ENCODE measurements at regions not wholly inside any gene's neighbourhood (a gene's known extent, or its start where the extent isn't known, plus 50 kb on each side); places are given as distances from the start of the nearest gene placed in this dataset.

DNA sequence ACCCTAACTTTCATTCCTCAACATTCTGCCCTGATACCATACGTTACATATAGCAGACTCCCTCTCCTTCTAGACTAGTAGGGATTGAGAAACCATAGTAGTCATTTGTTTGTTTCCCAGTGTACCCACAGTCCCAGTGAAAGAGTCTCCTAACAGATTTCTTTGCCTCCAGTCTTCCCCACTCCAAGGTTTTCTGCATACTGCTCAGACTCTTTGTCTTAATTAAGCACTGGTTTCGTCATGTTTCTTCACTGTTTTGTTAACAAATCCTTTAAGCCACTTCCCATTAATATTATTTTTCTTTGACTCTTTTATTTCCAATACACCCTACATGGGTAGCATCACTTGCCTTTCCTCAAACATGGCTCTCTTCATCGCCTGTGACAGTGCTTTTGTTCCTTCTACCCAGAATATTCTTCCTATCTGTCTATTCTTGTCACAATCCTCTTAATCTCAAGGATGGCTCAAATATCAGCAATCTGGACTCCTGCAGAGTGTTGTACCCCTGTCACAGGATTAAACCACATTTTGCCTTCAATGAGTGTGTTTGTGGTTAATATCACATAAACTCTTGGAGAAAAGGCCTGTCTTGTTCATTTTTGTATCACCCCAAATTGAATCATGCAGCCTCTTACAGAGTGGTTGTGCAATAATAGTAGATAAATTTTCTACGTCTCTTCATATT is 92.7 kb upstream of the KLF12 start (continued):
- TF ChIP-seq, protein P1, sequence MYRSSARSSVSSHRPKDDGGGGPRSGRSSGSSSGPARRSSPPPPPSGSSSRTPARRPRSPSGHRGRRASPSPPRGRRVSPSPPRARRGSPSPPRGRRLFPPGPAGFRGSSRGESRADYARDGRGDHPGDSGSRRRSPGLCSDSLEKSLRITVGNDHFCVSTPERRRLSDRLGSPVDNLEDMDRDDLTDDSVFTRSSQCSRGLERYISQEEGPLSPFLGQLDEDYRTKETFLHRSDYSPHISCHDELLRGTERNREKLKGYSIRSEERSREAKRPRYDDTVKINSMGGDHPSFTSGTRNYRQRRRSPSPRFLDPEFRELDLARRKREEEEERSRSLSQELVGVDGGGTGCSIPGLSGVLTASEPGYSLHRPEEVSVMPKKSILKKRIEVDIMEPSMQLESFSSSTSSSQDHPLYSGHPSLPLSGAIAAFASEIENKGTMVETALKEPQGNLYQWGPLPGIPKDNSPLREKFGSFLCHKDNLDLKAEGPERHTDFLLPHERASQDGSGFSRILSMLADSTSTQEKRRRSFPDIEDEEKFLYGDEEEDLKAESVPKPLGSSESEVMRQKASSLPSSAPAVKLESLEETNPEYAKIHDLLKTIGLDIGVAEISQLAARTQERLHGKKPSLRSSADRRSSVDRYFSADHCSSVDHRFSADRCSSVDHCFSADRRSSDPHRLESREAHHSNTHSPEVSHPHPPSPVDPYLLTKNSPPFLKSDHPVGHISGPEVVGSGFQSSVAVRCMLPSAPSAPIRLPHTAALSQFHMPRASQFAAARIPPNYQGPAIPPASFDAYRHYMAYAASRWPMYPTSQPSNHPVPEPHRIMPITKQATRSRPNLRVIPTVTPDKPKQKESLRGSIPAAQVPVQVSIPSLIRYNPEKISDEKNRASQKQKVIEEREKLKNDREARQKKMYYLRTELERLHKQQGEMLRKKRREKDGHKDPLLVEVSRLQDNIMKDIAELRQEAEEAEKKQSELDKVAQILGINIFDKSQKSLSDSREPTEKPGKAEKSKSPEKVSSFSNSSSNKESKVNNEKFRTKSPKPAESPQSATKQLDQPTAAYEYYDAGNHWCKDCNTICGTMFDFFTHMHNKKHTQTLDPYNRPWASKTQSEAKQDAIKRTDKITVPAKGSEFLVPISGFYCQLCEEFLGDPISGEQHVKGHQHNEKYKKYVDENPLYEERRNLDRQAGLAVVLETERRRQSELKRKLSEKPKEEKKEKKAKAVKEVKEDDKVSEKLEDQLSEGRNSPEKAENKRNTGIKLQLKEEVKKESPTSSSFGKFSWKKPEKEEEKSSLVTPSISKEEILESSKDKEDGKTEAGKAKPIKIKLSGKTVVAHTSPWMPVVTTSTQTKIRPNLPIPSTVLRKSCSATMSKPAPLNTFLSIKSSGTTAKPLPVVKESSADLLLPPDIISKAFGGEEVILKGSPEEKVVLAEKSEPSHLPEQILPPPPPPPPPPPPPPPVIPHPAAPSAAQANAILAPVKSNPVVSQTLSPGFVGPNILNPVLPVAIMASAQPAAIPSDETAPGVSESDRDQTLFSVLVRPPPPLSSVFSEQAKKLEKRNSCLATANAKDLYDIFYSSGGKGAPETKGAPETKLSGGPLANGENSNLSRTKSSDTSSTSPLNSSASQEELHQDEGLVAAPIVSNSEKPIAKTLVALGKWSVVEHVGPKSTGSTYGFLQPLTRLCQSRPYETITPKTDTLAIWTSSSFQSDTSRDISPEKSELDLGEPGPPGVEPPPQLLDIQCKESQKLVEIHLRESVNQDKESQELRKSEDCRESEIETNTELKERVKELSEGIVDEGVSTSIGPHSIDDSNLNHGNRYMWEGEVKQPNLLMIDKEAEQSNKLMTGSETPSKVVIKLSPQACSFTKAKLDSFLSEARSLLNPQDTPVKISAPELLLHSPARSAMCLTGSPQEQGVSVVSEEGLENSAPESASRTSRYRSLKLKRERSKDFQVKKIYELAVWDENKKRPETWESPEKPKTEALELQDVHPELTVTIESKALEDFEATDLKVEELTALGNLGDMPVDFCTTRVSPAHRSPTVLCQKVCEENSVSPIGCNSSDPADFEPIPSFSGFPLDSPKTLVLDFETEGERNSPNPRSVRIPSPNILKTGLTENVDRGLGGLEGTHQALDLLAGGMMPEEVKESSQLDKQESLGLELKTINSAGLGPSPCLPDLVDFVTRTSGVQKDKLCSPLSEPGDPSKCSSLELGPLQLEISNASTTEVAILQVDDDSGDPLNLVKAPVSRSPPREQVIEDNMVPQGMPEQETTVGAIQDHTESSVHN (IDR thresholded peaks at IDR 0.05; ENCODE audit: borderline replicate concordance in 1 of 2, low read depth in 1 of 2): no peak
- TF ChIP-seq, protein P2, sequence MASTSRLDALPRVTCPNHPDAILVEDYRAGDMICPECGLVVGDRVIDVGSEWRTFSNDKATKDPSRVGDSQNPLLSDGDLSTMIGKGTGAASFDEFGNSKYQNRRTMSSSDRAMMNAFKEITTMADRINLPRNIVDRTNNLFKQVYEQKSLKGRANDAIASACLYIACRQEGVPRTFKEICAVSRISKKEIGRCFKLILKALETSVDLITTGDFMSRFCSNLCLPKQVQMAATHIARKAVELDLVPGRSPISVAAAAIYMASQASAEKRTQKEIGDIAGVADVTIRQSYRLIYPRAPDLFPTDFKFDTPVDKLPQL (IDR thresholded peaks at IDR 0.05; ENCODE audit: extremely low read depth, insufficient read length): no peak
- TF ChIP-seq, protein P3, sequence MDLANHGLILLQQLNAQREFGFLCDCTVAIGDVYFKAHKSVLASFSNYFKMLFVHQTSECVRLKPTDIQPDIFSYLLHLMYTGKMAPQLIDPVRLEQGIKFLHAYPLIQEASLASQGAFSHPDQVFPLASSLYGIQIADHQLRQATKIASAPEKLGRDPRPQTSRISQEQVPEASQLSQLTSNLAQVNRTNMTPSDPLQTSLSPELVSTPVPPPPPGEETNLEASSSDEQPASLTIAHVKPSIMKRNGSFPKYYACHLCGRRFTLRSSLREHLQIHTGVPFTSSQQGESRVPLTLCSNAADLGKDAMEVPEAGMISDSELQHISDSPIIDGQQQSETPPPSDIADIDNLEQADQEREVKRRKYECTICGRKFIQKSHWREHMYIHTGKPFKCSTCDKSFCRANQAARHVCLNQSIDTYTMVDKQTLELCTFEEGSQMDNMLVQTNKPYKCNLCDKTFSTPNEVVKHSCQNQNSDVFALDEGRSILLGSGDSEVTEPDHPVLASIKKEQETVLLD (IDR thresholded peaks at IDR 0.05): no peak
- TF ChIP-seq PHB2 (IDR thresholded peaks at IDR 0.05; ENCODE audit: low read depth) (no peak), BRCA1 (IDR thresholded peaks at IDR 0.05) (no peak), BRCA1 (CRISPR knock-in tag; IDR thresholded peaks at IDR 0.05) (no peak)

Data from K562 (cell line).